Endothelial cell of umbilical vein (primary cell): ENCODE measurements at regions not wholly inside any gene's neighbourhood (a gene's known extent, or its start where the extent isn't known, plus 50 kb on each side); places are given as distances from the start of the nearest gene placed in this dataset.

Experiments
- BruUV-seq: library from RNA; stranded (reverse); fragments of 400-500 nt; replicated peaks from 2 replicates; lab custom pipeline; 2021; lab: Mats Ljungman, UMichigan
- CTCF ChIA-PET: fragments of 300-600, 350-600 bp; sonication (Branson Sonifier 250); formaldehyde crosslinking; loops from one replicate; lab custom pipeline; 2021; ENCODE audit warnings: antibody characterized with exemption, inconsistent platforms; lab: Charles Lee
- POLR2A ChIA-PET: fragments of 300-600, 350-600 bp; sonication (Branson Sonifier 250); formaldehyde crosslinking; loops from one replicate; lab custom pipeline; 2021; ENCODE audit warnings: antibody characterized with exemption, inconsistent platforms; lab: Charles Lee
- DNase-seq: peaks from one replicate; pipeline ENCODE4 v3.0.0-alpha.2; 2011; ENCODE audit warnings: low read depth, low spot score
- FAIRE-seq: peaks from 2 replicates; lab custom pipeline; 2011; peaks lifted over from hg19 to GRCh38; lab: Jason Lieb, UNC
- H2AFZ ChIP-seq: 2 replicates; pipeline ENCODE4 v1.6.0; 2012; ENCODE audit warnings: low read depth, low read length, control low read depth, inconsistent platforms
- H3K27ac ChIP-seq: 2 replicates; pipeline ENCODE4 v1.5.1; 2011; ENCODE audit warnings: low read depth, mild to moderate bottlenecking, control low read depth, low read length, moderate library complexity; ENCODE audit not compliant: insufficient read depth
- H3K27me3 ChIP-seq, 2 experiments: 2 replicates each; pipeline versions ENCODE4 v1.6.0 to v1.6.1; 2011; ENCODE audit warnings: low read length in 2 of 2, mixed read lengths in 1 of 2; ENCODE audit not compliant: control insufficient read depth in 2 of 2, insufficient read depth in 2 of 2
- H3K36me3 ChIP-seq, 2 experiments: 2 replicates in 1 of 2; 3 replicates in 1 of 2; pipeline ENCODE4 v1.5.1; 2011; ENCODE audit warnings: low read length in 2 of 2, mild to moderate bottlenecking in 1 of 2, moderate library complexity in 1 of 2; ENCODE audit not compliant: control insufficient read depth in 2 of 2, insufficient read depth in 2 of 2; ENCODE audit errors: extremely low read depth in 1 of 2
- H3K4me1 ChIP-seq: 3 replicates; pipeline ENCODE4 v1.5.1; 2011; ENCODE audit warnings: mild to moderate bottlenecking, low read length; ENCODE audit not compliant: control insufficient read depth, insufficient read depth; ENCODE audit errors: extremely low read depth
- H3K4me2 ChIP-seq: 2 replicates; pipeline ENCODE4 v1.6.1; 2011; ENCODE audit warnings: low read length, control low read depth, mixed read lengths; ENCODE audit not compliant: insufficient read depth
- H3K4me3 ChIP-seq, 3 experiments: fragments of 200-600 bp in 1 of 3; sonication (generic), shearing (Covaris generic) in 1 of 3; replicated peaks in 1 of 3; 2 replicates each; pipeline ENCODE4 v1.5.1; 2011 to 2016; ENCODE audit warnings: control low read depth in 3 of 3, low read length in 3 of 3, mild to moderate bottlenecking in 2 of 3, inconsistent platforms in 1 of 3, low read depth in 1 of 3, moderate library complexity in 1 of 3; ENCODE audit not compliant: insufficient read depth in 1 of 3
- H3K79me2 ChIP-seq: 2 replicates; pipeline ENCODE4 v1.6.0; 2012; ENCODE audit warnings: low read length, inconsistent platforms; ENCODE audit not compliant: control insufficient read depth, insufficient read depth
- H3K9ac ChIP-seq: replicated peaks from 2 replicates; pipeline ENCODE3; 2011; ENCODE audit warnings: low read length, control low read depth; ENCODE audit not compliant: insufficient read depth; ENCODE audit errors: extremely low read depth
- H3K9me1 ChIP-seq: replicated peaks from 3 replicates; pipeline ENCODE4 v1.6.0; 2011; ENCODE audit warnings: mild to moderate bottlenecking, low read length; ENCODE audit not compliant: control insufficient read depth, insufficient read depth; ENCODE audit errors: extremely low read depth
- H3K9me3 ChIP-seq: replicated peaks from 2 replicates; pipeline ENCODE4 v1.5.1; 2012; ENCODE audit warnings: low read length, inconsistent platforms; ENCODE audit not compliant: control insufficient read depth, insufficient read depth
- H4K20me1 ChIP-seq: replicated peaks from 2 replicates; pipeline ENCODE3; 2011; ENCODE audit warnings: mild to moderate bottlenecking, low read length; ENCODE audit not compliant: control insufficient read depth, insufficient read depth; ENCODE audit errors: extremely low read depth
- EZH2 ChIP-seq: IDR thresholded peaks from 2 replicates; pipeline ENCODE4 v1.6.1; 2012; ENCODE audit warnings: borderline replicate concordance, low read depth, mild to moderate bottlenecking, moderate library complexity, low read length, inconsistent platforms; ENCODE audit not compliant: severe bottlenecking
- FOS ChIP-seq: IDR thresholded peaks from 2 replicates; pipeline ENCODE4 v1.6.1; 2011; ENCODE audit warnings: mild to moderate bottlenecking, low read length, moderate library complexity, borderline replicate concordance; ENCODE audit not compliant: insufficient read depth
- GATA2 ChIP-seq: IDR thresholded peaks from 2 replicates; pipeline ENCODE4 v1.7.0; 2011; ENCODE audit warnings: low read depth, mild to moderate bottlenecking, moderate library complexity, mixed read lengths, low read length; ENCODE audit not compliant: insufficient read length, insufficient read depth
- JUN ChIP-seq: IDR thresholded peaks from 2 replicates; pipeline ENCODE4 v1.6.1; 2011; ENCODE audit warnings: borderline replicate concordance, low read depth; ENCODE audit not compliant: insufficient read length, insufficient read depth
- MYC ChIP-seq: IDR thresholded peaks from one replicate; pipeline ENCODE4 v1.6.1; 2011; ENCODE audit warnings: mild to moderate bottlenecking, low read depth, low read length
- POLR2A ChIP-seq: IDR thresholded peaks from 2 replicates; pipeline ENCODE4 v1.6.1; 2012; ENCODE audit warnings: low read depth, mild to moderate bottlenecking, control low read depth, low read length
- POLR2AphosphoS5 ChIP-seq: IDR thresholded peaks from 2 replicates; pipeline ENCODE4 v1.6.1; 2012; ENCODE audit warnings: low read depth, mild to moderate bottlenecking, control low read depth, low read length, moderate library complexity; ENCODE audit not compliant: insufficient read depth
- dilution Hi-C: fragments of 300-500 bp; cut with MboI; formaldehyde crosslinking; loops from one replicate; pipeline ENCODE4 v1.15.0; 2019; ENCODE audit warnings: low sequenced_read_pairs; ENCODE audit not compliant: extremely low pct_ligation_motif_present
- intact Hi-C: fragments of 100-400 bp; cut with micrococcal nuclease; formaldehyde crosslinking; loops from one replicate; pipeline ENCODE4 v1.10.0; 2022
- TF ChIP-seq, protein P1 (sequence below), 2 donors: IDR thresholded peaks; 1 replicate in 1 of 2; 2 replicates in 1 of 2; pipeline ENCODE4 v1.5.1; 2011; ENCODE audit warnings: low read length in 2 of 2, mild to moderate bottlenecking in 2 of 2, moderate library complexity in 2 of 2, control low read depth in 1 of 2, inconsistent platforms in 1 of 2, low read depth in 1 of 2; ENCODE audit not compliant: insufficient read depth in 1 of 2; ENCODE audit errors: extremely low read depth in 1 of 2
- TF ChIP-seq, protein P2 (sequence below): IDR thresholded peaks from 2 replicates; pipeline ENCODE4 v1.6.1; 2011; ENCODE audit not compliant: insufficient read depth, insufficient read length

GRCh38 chr3:146314871-146315270 is 64.0 kb upstream of the PLSCR4 start:
- no peaks in the 10 kb centered on the region for H4K20me1 ChIP-seq
- no peaks in the 10 kb centered on the region for H3K27me3 ChIP-seq
- no peaks in the 10 kb centered on the region for H3K36me3 ChIP-seq
- dilution Hi-C loops (no loop called here), intact Hi-C loops (loop anchor here (1.0 kb wide), 1 partner anchor 96 kb away; no protein-coding TSS in a partner anchor)
- H3K27ac ChIP-seq, result peak overlapping the region; percentile 94
- H3K9me1 ChIP-seq, result no peaks in the 10 kb centered on the region
- TF ChIP-seq POLR2A, result no peak
- TF ChIP-seq, protein P1, sequence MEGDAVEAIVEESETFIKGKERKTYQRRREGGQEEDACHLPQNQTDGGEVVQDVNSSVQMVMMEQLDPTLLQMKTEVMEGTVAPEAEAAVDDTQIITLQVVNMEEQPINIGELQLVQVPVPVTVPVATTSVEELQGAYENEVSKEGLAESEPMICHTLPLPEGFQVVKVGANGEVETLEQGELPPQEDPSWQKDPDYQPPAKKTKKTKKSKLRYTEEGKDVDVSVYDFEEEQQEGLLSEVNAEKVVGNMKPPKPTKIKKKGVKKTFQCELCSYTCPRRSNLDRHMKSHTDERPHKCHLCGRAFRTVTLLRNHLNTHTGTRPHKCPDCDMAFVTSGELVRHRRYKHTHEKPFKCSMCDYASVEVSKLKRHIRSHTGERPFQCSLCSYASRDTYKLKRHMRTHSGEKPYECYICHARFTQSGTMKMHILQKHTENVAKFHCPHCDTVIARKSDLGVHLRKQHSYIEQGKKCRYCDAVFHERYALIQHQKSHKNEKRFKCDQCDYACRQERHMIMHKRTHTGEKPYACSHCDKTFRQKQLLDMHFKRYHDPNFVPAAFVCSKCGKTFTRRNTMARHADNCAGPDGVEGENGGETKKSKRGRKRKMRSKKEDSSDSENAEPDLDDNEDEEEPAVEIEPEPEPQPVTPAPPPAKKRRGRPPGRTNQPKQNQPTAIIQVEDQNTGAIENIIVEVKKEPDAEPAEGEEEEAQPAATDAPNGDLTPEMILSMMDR (IDR thresholded peaks at IDR 0.05; ENCODE audit: extremely low read depth in 1 of 2, insufficient read depth in 1 of 2, low read depth in 1 of 2, low read length in 2 of 2), result no peak
- H3K9ac ChIP-seq, result peak overlapping the region; percentile 1
- H3K4me3 ChIP-seq, result no peak overlapping the region
- ChIA-PET CTCF (interaction anchor here (2.1 to 2.6 kb wide), 4 partner anchors 12 to 154 kb away, joined by 5 to 46 read pairs (median 9); partner anchors contain the start of gene PLOD2), POLR2A (no interaction called here)
- no TSS peak for BruUV-seq
- FAIRE-seq (no peak), DNase-seq (peak; percentile 55)
- H3K4me1 ChIP-seq, result peaks cover 30% of the 10 kb centered on the region
- peak overlapping the region; percentile 76 for H3K4me2 ChIP-seq
- H3K9me3 ChIP-seq, result peaks cover 2% of the 10 kb centered on the region
- H2AFZ ChIP-seq, result no peak overlapping the region
- H3K79me2 ChIP-seq, result no peaks in the 10 kb centered on the region

GRCh38 chr3:146313746-146314111 is 62.8 kb upstream of the PLSCR4 start:
- ChIA-PET POLR2A (interaction anchor here (1.3 kb wide), 1 partner anchor 14 kb away, joined by 3 read pairs; no protein-coding TSS in a partner anchor), CTCF (interaction anchor here (0.9 to 2.6 kb wide), 9 partner anchors 13 to 537 kb away, joined by 3 to 46 read pairs (median 5); partner anchors contain the start of gene PLOD2)
- peak; percentile 84 for FAIRE-seq
- Histone ChIP-seq H2AFZ (peak overlapping the region; percentile 15), H3K9me3 (peaks cover 2% of the 10 kb centered on the region), H3K9ac (peak overlapping the region; percentile 53), H4K20me1 (no peaks in the 10 kb centered on the region), H3K9me1 (no peaks in the 10 kb centered on the region), H3K4me2 (peak overlapping the region; percentile 76), H3K79me2 (no peaks in the 10 kb centered on the region), H3K27ac (peak overlapping the region; percentile 94), H3K36me3 (no peaks in the 10 kb centered on the region), H3K4me1 (peaks cover 41% of the 10 kb centered on the region), H3K4me3 (no peak overlapping the region), H3K27me3 (no peaks in the 10 kb centered on the region)
- TF ChIP-seq MYC, result peak; percentile 7
- peak; percentile 90 for TF ChIP-seq FOS
- peak; percentile 50 for TF ChIP-seq POLR2A
- TF ChIP-seq POLR2AphosphoS5, result peak; percentile 60
- TF ChIP-seq EZH2, result no peak
- peak; percentile 81 for TF ChIP-seq JUN
- TF ChIP-seq, protein P1 (IDR thresholded peaks at IDR 0.05; ENCODE audit: extremely low read depth in 1 of 2, insufficient read depth in 1 of 2, low read depth in 1 of 2, low read length in 2 of 2), result no peak
- TF ChIP-seq, protein P2, sequence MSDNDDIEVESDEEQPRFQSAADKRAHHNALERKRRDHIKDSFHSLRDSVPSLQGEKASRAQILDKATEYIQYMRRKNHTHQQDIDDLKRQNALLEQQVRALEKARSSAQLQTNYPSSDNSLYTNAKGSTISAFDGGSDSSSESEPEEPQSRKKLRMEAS, result no peak
- peak; percentile 51 for TF ChIP-seq GATA2
- BruUV-seq, result no TSS peak
- intact Hi-C loops, result loop anchor here (1.0 kb wide), 2 partner anchors 38 to 94 kb away; no protein-coding TSS in a partner anchor
- DNase-seq, result peak; percentile 91
- dilution Hi-C loops, result no loop called here
